Activated T-helper 2 cell treated with anti-CD3 and anti-CD28 coated beads, Interferon-gamma antibody, Interleukin-2, Interleukin-4, amounts not matched to agents 10 μg/mL and 5 μg/mL and 100 μg/mL, durations not matched to agents 14 hours and 24 hours and 36 hours (primary cell): ENCODE measurements at regions not wholly inside any gene's neighbourhood (a gene's known extent, or its start where the extent isn't known, plus 50 kb on each side); places are given as distances from the start of the nearest gene placed in this dataset.
"Not testable (repeated sequence)": the region's sequence is repeated elsewhere in the genome, so short reads cannot be mapped to it uniquely, and the experiment has no call there.

Experiments used
- DNase-seq: peaks from one replicate; pipeline ENCODE4 v3.0.0; 2021; ENCODE audit warnings: low spot score
- H3K27ac Mint-ChIP-seq: one replicate; pipeline ENCODE4 v1.8.0; 2021; ENCODE audit warnings: mixed read lengths
- H3K27me3 Mint-ChIP-seq: one replicate; pipeline ENCODE4 v1.8.0; 2021; ENCODE audit warnings: low read depth, mixed read lengths
- H3K36me3 Mint-ChIP-seq: one replicate; pipeline ENCODE4 v1.8.0; 2021; ENCODE audit warnings: low read depth, mixed read lengths
- H3K4me1 Mint-ChIP-seq: one replicate; pipeline ENCODE4 v1.8.0; 2021; ENCODE audit warnings: low read depth, mixed read lengths
- H3K4me3 Mint-ChIP-seq: one replicate; pipeline ENCODE4 v1.8.0; 2021; ENCODE audit warnings: low read depth, mild to moderate bottlenecking, moderate library complexity, mixed read lengths
- H3K9me3 Mint-ChIP-seq: one replicate; pipeline ENCODE4 v1.8.0; 2021; ENCODE audit warnings: mixed read lengths
- intact Hi-C: fragments of 100-400 bp; cut with micrococcal nuclease; formaldehyde crosslinking; loops from one replicate; pipeline ENCODE4 v1.15.1; 2023

DNA sequence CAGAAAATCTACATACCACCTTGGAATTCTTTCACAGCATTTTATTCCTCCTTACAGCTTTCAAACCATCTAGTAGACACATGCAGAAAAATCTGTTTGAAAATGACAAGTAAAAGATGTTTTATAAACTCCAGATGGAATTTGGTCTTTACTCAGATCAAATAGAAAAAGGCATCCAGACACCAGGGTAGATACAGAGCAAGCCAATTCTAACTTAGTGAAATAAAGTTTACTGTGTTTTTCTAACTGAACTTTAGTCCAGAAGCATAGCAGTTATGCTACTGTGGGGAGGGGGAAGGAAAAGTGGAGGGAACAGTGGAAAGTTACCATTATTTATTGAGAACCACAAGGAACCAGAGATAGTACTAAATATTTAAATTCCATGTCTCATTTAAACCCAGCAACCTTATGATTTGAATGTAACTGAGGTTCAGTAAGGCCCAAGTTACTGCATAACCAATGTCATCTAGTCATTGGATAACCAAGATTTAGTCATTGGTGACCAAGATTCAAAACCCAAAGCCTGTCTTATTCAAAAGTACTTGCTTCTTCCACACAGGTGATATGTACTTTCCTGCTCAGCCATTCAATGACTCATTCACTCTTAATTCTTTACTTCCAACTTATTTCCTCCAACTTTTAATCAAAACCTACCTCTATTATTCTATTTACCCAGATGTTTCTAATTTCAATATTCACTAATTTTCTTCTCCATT is 57.7 kb downstream of the RAD51AP2 start:
- H3K36me3 Mint-ChIP-seq: no peaks in the 10 kb centered on the region

DNA sequence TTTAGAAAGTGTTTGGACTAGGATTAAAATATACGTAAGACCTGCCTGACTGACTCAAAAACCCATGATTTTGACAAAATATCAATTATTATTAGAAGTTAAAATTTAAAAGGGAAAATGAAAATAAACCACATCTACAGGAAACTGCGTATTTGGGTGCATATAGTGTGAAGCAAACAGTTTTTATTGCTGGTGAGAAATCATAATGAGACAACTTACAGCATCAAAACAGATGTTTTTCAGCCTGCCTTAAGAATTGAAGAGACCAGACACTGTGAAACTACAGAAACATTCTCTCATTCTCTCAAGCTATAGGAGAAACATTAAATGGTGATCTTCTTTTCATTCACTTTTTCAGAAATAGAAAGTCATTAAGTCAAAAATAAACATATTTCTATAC is 62.9 kb downstream of the RAD51AP2 start:
- no peaks in the 10 kb centered on the region for H3K4me1 Mint-ChIP-seq
- intact Hi-C loops: no loop called here
- no peaks in the 10 kb centered on the region for H3K9me3 Mint-ChIP-seq
- no peak overlapping the region for H3K27ac Mint-ChIP-seq
- no peak for DNase-seq
- no peak overlapping the region for H3K4me3 Mint-ChIP-seq
- no peaks in the 10 kb centered on the region for H3K36me3 Mint-ChIP-seq
- H3K27me3 Mint-ChIP-seq: no peaks in the 10 kb centered on the region

More for the DNA sequence above, 57.7 kb downstream of the RAD51AP2 start:
- Mint-ChIP-seq H3K9me3 (no peaks in the 10 kb centered on the region), H3K4me3 (no peak overlapping the region), H3K27ac (no peak overlapping the region), H3K27me3 (no peaks in the 10 kb centered on the region), H3K4me1 (no peaks in the 10 kb centered on the region)
- intact Hi-C loops: no loop called here
- DNase-seq: no peak

DNA sequence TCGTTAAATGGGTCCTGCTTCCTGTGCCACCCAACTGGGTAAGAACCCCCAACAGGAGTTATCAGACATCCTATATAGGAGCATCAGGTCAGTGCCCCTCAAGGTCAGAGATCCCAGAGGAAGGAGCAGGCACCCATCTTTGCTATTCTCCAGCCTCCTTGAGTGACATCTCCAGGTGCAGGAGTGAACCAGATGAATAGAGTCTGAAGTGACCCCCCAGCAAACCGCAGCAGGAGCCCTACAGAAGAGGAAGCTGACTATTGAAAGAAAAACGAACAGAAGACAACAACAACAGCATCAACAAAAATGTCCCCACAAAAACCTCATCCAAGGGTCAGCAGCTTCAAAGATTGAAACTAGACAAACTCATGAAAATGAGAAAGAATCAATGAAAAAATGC is 72.0 kb downstream of the RAD51AP2 start:
- intact Hi-C loops, DNase-seq, H3K4me3 Mint-ChIP-seq, H3K27ac Mint-ChIP-seq, H3K27me3 Mint-ChIP-seq, H3K4me1 Mint-ChIP-seq, H3K9me3 Mint-ChIP-seq, H3K36me3 Mint-ChIP-seq: not testable (repeated sequence)

DNA sequence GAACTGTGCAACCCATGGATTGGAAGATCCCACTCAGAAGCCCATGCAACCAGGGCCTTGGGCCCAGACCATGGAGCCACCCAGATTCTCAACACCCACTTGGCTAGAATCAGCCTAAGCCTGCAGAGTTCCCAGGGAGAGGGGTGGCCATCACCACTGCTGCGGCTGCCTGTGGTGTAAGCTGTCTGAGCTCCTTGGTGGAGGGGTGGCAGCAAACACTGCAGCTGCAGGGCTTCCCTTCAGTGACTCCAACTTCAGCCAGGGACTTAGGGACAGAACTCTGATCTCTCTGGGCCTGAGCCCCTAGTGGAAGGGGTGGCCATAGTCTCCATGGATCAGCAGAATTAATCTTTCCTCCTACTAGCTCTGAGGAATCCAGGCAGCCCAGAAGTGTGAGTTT is 72.5 kb downstream of the RAD51AP2 start:
- Mint-ChIP-seq H3K27me3 (no peaks in the 10 kb centered on the region), H3K4me3 (no peak overlapping the region), H3K4me1 (no peaks in the 10 kb centered on the region), H3K36me3 (no peaks in the 10 kb centered on the region), H3K9me3 (peaks cover 5% of the 10 kb centered on the region), H3K27ac (no peak overlapping the region)
- DNase-seq: no peak
- intact Hi-C loops: no loop called here

DNA sequence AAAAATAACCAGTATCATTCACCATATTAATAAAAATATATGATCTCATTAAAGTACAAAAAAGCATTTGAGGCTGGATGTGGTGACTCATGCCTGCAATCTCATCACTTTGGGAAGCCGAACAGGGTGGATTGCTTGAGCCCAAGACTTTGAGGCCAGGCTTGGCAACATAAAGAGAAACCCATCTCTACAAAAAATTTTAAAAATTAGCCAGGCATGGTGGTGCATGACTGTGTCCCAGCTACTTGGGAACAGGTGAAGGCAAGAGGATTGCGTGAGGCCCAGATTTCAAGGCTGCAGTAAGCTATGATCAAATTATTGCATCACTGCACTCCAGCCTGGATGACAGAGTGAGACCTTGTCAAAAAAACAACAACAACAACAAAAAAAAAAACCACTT is 75.9 kb downstream of the RAD51AP2 start:
- Mint-ChIP-seq H3K36me3 (no peaks in the 10 kb centered on the region), H3K4me1 (no peaks in the 10 kb centered on the region)
- intact Hi-C loops: no loop called here

DNA sequence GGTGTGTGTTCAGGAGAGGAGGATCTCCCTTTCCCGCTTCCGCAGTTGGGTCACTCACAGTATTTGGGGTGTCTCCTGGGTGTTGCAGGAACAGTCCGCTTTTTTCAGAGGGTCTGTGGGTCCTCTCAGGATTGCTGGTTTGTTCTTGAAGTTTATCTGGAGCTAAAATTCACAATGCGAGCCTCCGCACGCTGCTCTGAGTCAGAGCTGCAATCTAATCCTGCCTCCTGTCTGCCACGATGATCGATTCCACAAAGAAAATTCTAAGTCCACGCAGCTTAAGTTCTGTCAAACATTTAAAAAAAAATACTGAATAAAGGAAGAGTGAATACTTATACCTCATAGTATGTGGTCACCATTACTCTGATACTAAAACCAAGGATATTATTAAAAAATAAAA is 76.5 kb downstream of the RAD51AP2 start:
- no peaks in the 10 kb centered on the region for H3K27me3 Mint-ChIP-seq
- intact Hi-C loops: no loop called here
- H3K4me1 Mint-ChIP-seq: no peaks in the 10 kb centered on the region
- DNase-seq: no peak
- no peak overlapping the region for H3K27ac Mint-ChIP-seq
- no peak overlapping the region for H3K4me3 Mint-ChIP-seq
- no peaks in the 10 kb centered on the region for H3K9me3 Mint-ChIP-seq
- no peaks in the 10 kb centered on the region for H3K36me3 Mint-ChIP-seq

More for the DNA sequence above, 75.9 kb downstream of the RAD51AP2 start:
- no peak for DNase-seq
- H3K27ac Mint-ChIP-seq: no peak overlapping the region
- H3K9me3 Mint-ChIP-seq: no peaks in the 10 kb centered on the region
- no peaks in the 10 kb centered on the region for H3K27me3 Mint-ChIP-seq
- H3K4me3 Mint-ChIP-seq: no peak overlapping the region

DNA sequence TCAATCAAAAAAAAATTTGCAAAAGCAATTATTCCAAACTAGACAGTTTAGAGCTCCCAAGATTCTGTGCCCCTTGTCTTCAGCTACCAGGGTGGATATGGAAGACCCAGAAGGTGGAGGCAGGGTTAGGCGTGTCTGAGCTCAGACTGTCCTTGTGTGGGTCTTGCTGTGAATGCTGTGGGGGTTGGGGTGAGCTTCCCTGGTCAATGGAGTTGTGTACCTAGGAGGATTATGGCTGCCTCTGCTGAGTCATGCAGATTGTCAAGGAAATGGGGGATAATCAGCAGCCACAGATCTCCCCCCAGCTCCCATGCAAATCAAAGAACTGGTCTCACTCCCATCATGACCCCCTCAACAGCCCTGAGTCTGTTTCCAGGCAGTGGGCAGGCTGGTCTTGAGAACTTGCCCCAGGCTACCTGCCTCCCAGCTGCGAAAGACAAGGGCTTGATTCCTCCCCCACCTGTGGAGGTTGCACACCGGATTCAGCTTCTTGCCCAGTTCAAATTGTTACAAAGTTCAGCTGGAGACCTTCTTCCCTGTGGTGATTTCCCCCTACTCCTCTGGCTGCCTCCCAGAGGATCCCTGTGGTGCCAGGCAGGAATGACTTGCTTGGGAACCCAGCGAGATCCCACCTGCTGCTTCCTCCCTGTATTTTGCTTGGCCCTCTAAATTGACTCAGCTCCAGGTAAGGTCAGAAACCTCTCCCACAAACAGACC is 77.0 kb downstream of the RAD51AP2 start:
- no peaks in the 10 kb centered on the region for H3K36me3 Mint-ChIP-seq

DNA sequence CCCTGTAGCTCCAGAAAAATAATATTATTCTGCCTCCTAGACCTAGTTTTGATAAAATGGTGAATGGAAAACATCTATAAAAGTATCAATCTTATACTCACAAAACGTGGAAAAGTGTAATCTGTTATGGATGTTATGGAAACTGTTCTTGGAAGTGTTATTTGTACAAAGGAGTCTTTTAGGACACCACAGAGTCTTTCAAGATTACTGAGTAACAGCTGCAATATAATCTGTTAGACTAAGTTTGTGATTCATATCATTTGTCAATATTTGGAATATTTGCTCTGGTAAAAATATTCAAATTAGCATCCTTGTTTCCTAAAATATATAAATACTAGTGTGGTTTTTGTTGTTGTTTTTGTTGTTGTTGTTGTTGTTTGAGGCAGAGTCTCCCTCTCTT is 87.9 kb downstream of the RAD51AP2 start:
- no peak for DNase-seq
- no peak overlapping the region for H3K27ac Mint-ChIP-seq
- H3K36me3 Mint-ChIP-seq: no peaks in the 10 kb centered on the region
- no peaks in the 10 kb centered on the region for H3K4me1 Mint-ChIP-seq
- intact Hi-C loops: no loop called here
- no peaks in the 10 kb centered on the region for H3K27me3 Mint-ChIP-seq
- no peak overlapping the region for H3K4me3 Mint-ChIP-seq
- H3K9me3 Mint-ChIP-seq: no peaks in the 10 kb centered on the region

More for the DNA sequence above, 77.0 kb downstream of the RAD51AP2 start:
- Mint-ChIP-seq H3K4me3 (no peak overlapping the region), H3K9me3 (no peaks in the 10 kb centered on the region), H3K4me1 (no peaks in the 10 kb centered on the region), H3K27ac (no peak overlapping the region), H3K27me3 (no peaks in the 10 kb centered on the region)
- intact Hi-C loops: no loop called here
- no peak for DNase-seq

DNA sequence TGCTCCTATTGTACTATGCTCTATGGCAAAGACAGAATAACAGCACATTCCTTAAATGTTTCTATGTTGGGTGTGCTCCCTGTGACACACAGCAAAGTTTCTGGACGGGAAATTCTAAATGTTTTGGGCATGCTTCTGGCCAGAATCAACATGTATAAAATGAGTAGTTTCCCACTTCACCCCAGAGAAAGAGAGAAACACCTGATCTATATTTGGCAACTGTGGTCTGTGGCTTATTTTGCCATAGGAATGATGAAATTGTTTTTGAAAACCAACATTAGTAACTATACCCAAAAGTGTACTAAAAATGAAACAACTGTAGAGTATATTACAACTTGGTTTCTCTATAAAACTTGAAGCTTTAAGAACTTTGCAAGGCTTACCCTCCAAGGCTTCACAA is 89.1 kb downstream of the RAD51AP2 start:
- no peak overlapping the region for H3K27ac Mint-ChIP-seq
- no peaks in the 10 kb centered on the region for H3K27me3 Mint-ChIP-seq
- intact Hi-C loops: no loop called here
- H3K36me3 Mint-ChIP-seq: no peaks in the 10 kb centered on the region
- no peaks in the 10 kb centered on the region for H3K9me3 Mint-ChIP-seq
- DNase-seq: no peak
- H3K4me1 Mint-ChIP-seq: no peaks in the 10 kb centered on the region
- no peak overlapping the region for H3K4me3 Mint-ChIP-seq

DNA sequence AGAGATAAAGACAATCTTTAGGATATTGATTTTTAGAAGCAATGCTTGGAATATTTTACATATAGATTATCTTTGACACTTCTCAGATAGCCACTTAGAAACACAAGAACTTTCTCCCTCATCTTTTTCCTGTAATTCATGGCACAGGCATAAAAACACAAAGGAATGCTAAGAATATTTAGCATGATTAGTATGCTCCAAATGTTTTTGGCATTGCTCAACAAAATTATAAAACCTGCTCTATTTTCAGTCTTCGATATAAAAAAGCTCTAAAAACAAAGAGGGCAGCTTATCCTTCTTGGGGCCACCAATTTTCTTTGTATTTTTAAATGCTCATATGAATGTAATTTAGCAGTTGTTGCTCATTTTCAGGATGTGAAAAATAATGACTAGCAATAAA is 90.8 kb downstream of the RAD51AP2 start:
- Mint-ChIP-seq H3K9me3 (no peaks in the 10 kb centered on the region), H3K36me3 (no peaks in the 10 kb centered on the region), H3K27me3 (no peaks in the 10 kb centered on the region), H3K4me3 (no peak overlapping the region), H3K27ac (no peak overlapping the region), H3K4me1 (no peaks in the 10 kb centered on the region)
- intact Hi-C loops: no loop called here
- DNase-seq: no peak

DNA sequence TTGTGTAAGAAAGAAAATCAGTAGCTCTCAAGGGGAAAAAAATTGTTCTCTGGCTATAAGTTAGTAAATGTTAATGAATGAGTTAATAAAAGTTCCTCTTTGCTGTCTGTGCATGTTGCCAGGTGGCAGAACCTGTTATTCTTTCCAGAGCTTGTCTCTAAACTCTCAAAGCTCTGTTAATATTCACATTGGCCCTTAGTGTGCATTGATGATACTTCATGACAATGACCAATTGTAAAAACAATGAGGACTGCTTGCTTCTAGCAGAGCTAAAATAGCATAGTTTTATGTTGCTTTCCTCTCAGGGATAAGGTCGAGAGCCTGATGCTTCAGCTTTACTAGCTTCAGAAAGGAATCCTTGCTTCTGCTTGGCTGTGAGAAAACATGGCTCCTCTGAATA is 91.5 kb downstream of the RAD51AP2 start:
- Mint-ChIP-seq H3K4me3 (no peak overlapping the region), H3K4me1 (no peaks in the 10 kb centered on the region), H3K27me3 (no peaks in the 10 kb centered on the region), H3K27ac (no peak overlapping the region), H3K9me3 (no peaks in the 10 kb centered on the region), H3K36me3 (no peaks in the 10 kb centered on the region)
- DNase-seq: no peak
- intact Hi-C loops: no loop called here

DNA sequence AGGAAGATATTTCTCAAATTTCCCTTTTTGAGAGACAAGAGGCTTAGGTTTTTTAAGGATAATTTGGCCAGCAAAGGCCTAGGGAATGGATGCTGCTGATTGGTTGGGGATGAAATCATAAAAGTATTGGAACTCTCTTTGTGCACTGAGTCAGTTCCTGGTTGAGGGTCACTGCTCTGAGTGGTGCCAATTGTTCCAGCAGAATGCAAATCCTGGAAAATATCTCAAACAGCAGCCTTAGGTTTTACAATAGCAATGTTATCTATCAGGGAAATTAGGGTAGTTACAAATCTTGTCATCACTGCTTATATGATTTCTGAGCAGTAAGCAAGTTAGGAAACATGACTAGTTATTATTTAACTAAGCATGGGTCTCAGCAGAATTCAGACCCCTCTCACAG is 96.2 kb downstream of the RAD51AP2 start:
- no peaks in the 10 kb centered on the region for H3K27me3 Mint-ChIP-seq
- no peak overlapping the region for H3K4me3 Mint-ChIP-seq
- no peak for DNase-seq
- no peaks in the 10 kb centered on the region for H3K9me3 Mint-ChIP-seq
- no peak overlapping the region for H3K27ac Mint-ChIP-seq
- no peaks in the 10 kb centered on the region for H3K36me3 Mint-ChIP-seq
- intact Hi-C loops: no loop called here
- no peaks in the 10 kb centered on the region for H3K4me1 Mint-ChIP-seq

DNA sequence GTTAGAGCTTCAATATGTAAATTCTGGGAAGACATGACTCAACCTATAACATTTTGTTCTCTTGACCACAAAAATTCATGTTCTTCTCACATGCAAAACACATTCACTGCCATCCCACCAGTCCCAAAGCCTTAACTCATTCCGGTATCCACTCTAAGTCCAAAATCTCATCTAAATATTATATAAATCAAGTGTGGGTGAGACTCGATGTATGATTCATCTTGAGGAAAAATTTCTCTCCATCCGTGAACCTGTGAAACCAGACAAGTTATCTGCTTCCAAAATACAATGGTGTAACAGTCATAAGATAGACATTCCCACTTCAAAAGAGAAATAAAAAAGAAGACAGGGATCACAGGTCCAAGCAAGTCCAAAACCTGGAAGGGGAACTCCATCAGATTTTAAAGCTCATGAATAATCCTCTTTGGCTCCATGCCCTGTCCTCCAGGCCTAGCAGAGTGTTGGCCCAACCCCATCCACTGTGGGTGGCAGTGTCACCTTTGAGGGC is 101.3 kb downstream of the RAD51AP2 start:
- DNase-seq: no peak
- Mint-ChIP-seq H3K9me3 (no peaks in the 10 kb centered on the region), H3K27ac (no peak overlapping the region), H3K27me3 (no peaks in the 10 kb centered on the region), H3K4me1 (no peaks in the 10 kb centered on the region), H3K36me3 (no peaks in the 10 kb centered on the region), H3K4me3 (no peak overlapping the region)
- intact Hi-C loops: no loop called here
